M059J (cell line): ENCODE measurements at regions not wholly inside any gene's neighbourhood (a gene's known extent, or its start where the extent isn't known, plus 50 kb on each side); places are given as distances from the start of the nearest gene placed in this dataset.
A peak's percentile ranks its signal among the peaks of the same experiment; 100 is the strongest.
"Not testable (repeated sequence)": the region's sequence is repeated elsewhere in the genome, so short reads cannot be mapped to it uniquely, and the experiment has no call there.

Source experiments
- DNase-seq: peaks from one replicate; pipeline ENCODE4 v3.0.0-alpha.2; 2012; ENCODE audit warnings: low read depth

DNA sequence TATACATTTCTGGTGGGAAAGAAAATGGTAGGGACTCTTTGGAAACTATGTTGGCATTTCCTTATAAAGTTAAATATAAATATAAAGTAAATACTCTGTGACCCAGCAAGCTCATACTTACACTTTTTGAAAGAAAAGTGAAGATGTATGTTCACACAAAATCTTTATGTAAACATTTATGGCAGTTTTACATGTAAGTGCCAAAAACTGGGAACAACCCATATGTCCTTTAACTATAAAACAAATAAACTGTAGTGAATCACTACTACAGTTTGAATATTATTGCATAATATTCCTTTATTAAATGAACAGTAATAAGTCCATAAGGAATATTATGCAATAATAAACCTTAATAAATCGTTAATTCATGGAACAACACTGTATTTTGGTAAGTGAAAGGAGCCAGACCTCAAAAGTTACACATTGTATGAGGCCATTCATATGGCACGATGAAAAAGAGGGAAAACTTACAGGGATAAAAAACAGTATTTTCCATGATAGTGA is 1660.3 kb upstream of the LRRTM3 start:
- no peak for DNase-seq

DNA sequence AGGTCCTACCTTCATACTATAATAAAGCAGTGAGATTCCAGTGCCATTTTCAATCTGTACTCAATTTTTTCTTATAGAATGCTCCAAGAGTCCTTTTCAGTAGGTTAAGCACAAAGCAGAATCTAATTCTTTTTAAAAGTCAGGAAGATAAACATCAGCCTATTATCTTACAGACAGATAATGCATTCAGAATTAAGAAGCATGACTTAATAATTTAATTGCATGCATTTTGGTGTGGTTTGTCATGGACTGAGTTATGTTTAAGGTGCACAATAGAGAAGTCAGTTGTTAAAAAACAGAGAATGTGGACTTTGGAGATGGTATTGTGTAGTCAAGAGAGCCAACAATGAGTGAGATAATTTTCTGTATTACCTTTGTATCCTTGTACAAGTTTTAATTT is 1656.3 kb upstream of the LRRTM3 start:
- DNase-seq: not testable (repeated sequence)

DNA sequence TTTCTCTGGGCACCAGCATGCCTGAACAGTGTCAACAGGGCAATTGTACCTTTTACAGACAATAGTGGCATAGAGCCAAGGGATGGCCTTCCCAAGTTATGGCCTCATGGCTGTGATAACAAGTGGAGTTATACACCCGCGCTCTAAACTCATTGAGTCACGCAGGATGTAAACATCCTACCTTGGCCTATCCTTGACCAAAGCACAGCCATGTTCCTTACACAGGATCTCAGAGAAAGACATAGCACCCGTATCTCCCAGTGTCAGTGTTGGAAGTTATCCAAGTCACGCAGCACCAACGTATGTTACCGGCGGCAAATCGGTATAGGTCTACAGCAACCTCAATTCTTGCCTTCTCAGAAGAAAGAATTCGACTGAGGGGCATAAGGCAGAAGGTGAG is 1654.9 kb upstream of the LRRTM3 start:
- no peak for DNase-seq

DNA sequence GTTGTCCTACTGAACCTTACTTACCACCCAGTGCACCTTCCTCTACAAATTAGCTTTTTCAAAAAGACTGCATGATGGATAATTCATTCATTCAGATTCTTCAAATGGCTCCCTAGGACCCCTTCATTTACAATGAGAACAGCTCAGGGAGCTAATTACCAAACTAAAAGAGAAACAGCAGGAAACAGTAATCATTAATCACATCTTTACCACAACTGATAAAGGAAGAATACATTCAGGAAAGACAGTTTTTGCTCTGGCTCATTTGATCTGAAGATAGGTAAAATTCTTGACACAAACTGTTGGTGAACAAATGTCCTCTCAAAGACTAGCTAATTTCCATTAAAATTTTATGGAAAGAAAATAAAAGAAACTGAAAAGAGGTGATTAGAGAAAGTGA is 1652.7 kb upstream of the LRRTM3 start:
- no peak for DNase-seq

DNA sequence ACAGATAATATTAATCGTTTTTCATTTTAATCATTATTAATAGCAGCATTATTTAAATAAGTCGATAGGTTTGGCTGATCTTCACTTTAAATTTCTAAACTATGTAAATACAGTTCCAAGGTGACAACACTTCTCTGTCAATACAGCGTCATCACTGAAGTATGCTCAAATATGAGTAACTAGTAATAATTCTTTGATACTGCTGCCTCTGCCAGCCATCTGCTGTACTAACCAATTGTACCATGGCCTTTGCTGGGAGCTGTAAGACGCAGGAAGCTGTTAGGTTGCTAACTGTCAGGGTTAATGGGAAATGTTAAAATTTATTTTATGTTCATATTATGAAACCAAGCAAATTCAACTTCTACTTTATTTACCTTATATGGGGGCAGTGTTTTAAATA is 1650.5 kb upstream of the LRRTM3 start:
- no peak for DNase-seq

DNA sequence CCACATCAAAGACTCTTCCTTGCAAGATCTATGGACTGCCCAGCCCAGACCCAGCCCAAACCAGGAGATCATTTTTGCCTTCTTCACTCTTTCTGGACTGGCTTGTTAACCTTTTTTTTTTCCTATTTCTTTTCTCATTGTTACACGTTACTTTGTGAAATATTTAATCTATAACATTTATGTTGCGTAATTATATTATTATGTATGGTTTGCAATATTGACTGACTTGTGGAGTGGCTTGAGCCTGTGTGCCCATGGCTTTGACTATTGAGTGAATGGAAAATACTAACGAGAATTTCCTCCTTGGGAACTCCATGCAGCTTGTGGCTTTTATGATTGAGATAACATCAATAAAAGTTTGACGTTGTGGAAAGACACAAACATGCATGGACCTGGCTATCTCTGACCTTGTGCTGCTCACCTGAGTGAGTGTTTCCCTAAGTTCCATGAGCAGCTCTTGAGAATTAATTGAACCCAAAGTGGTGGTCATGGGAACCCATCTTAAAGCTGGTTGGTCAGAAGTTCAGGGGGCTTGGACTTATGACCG is 1641.3 kb upstream of the LRRTM3 start:
- DNase-seq: no peak

DNA sequence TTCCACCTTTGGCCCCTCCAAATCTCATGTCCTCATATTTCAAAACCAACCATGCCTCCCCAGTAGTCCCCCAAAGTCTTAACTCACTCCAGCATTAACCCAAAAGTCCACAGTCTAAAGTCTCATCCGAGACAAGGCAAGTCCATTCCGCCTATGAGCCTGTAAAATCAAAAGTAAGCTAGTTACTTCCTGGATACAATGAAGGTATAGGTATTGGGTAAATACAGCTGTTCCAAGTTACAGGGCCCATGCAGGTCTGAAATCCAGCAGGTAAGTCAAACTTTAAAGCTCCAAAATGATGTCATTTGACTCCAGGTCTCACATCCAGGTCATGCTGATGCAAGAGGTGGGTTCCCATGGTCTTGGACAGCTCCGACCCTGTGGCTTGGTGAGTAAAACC is 1640.1 kb upstream of the LRRTM3 start:
- DNase-seq: not testable (repeated sequence)

DNA sequence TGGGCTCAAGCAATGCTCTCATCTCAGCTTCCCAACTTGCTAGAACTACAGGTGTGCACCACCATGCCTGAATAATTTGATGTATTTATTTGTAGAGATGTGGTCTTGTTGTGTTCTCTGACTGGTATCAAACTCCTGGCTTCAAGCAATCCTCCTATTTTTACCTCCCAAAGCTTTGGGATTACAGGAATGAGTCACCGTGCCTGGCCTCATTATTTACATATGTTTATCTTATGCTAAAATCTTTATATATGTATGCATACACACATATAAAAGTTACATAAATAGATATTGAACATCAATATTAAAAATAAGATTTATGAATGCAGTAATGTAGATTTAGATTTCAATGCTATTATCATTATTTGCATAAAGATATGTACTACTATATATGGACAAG is 1634.5 kb upstream of the LRRTM3 start:
- no peak for DNase-seq

DNA sequence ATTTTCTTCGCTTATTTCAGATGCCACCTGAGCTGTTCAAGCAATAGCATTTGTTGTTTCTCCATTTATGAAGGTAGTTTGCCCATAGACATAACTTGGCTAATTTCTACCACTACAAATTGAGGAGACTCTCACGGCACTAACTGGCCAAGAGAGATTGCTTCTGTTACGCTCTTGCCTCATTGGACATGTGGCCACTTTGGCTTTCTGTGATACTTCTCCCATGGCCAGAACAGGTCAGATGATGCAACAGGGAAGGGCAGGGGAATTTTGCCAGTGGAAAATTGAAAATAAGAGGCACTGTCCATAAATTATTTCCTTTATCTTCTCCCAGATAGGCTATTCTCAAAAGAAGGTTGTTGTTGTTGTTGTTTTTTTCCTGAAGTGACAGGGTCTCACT is 1633.3 kb upstream of the LRRTM3 start:
- no peak for DNase-seq

DNA sequence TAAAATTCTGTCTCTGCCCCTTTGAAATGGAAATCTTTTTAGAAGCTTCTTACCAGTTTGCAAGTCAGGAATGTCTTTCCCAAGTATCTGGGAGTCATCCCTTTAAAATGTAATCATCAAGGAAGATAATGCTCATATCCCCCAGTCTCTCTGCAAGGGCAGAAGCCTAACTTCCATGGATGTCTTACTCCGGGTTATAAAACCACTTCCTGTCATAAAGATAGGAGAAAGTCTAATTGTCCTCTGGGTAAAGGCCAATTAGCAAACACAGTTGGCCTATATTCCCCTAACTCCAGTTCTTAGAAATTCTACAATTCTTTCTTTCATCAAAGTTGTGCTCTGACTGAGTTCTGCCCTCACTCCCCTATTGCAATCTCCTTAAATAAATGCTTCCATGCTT is 1631.5 kb upstream of the LRRTM3 start:
- peak; percentile 1 for DNase-seq

DNA sequence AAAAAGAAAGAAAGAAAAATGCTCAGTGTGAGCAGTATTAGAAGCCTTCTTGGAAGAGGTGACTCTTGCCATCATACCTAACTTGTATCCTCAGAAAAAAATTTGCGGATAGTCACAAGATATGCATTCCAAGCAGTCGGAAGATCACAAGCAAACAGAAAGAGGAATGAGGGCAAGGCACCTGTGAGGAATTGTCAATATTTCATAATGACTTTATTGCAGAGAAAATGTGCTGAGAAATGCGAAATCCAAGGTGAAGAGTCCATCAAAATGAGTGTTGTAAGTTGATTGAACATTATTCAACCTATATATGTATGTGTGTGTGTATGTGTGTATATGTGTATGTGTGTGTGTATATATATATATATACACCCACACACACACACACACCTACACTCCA is 1624.7 kb upstream of the LRRTM3 start:
- no peak for DNase-seq

DNA sequence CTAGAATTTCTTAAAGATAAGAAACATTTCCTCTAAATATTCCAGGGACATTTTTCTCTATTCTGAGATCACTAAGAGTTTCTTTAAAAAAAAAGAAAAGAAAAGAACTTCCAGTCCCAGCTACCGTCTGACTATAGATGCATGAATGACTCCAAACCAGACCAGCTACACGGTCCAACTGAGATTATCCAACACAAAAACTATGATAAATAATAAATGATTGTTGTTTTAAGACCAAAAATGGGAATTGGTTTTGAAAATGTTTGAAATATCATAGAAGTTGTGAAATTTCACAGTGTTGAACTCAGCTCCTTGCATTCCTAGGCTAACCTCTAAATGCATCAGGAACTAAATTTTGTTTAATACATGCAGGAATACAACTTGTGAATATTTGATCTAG is 1619.6 kb upstream of the LRRTM3 start:
- DNase-seq: no peak

DNA sequence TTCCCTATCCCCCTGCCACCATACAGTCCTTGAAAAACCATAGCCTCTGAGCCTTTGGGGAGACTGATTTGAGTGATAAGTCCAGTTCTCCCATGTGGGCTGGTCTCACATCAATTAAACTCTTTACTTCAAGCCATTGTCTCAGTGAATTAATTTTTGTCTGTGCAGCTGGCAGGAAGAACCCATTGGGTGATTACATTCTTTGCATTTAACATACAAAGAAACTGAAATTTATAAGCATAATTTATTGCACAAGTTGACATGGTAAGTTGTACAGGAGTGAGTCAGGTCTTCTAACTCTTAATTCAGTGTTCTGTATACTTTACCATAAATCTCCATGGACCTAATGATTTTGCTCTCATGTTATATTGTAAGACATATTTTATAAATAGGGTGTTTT is 1613.0 kb upstream of the LRRTM3 start:
- no peak for DNase-seq

DNA sequence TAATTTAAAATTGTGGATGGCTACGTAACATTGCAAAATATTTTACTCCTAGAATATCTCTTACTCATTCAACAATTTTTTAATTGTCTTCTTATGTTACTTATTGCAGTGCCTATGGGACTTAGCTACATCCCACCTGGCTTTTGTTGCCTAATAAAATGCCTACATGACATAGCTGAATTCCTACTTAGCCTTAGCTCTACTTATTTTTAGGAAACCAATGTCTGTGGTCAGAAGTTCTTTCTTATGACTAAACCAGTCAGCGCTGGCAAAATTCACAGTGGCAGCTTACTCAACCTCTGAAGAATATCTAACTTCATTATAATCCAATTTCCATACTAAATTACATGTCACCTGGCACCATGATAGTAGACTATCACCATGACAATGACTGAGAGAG is 1612.4 kb upstream of the LRRTM3 start:
- DNase-seq: peak; percentile 2

DNA sequence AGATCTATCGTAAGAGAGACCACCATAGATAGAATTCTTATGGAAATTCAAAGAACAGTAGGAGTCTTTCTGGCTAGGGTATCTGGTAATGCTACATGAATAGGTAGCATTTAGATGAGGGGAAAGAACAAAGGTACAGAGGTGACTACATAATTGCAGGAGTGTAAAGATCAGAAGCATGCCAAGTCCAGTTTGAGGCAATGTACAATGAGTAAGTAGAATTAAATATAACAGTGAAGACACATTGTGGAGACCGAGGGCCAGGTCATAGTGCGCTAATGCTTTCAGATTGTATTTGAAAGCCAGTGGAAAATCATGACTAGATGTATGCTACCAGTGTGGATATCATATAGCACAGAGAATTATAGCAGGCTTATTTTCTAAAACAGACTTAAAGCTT is 1611.6 kb upstream of the LRRTM3 start:
- no peak for DNase-seq

DNA sequence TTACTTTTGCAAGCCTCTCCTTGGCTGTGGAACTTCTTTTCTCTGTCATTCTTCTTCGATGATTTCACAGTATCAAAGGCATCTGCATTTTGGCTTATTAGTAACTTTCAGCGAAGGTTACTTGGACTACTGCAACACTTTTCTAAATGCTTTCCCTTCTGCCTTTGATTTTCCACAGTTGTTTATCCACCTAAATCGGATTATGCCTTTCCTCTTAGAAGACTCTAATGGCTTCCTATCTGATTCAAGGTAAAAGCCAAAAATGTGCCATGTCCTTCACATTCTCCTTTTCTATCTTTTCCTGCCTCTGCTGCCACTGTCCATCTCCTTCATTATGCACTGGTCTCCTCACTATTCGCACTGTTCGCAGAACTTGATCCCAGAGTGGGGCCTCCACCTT is 1606.3 kb upstream of the LRRTM3 start:
- DNase-seq: no peak

DNA sequence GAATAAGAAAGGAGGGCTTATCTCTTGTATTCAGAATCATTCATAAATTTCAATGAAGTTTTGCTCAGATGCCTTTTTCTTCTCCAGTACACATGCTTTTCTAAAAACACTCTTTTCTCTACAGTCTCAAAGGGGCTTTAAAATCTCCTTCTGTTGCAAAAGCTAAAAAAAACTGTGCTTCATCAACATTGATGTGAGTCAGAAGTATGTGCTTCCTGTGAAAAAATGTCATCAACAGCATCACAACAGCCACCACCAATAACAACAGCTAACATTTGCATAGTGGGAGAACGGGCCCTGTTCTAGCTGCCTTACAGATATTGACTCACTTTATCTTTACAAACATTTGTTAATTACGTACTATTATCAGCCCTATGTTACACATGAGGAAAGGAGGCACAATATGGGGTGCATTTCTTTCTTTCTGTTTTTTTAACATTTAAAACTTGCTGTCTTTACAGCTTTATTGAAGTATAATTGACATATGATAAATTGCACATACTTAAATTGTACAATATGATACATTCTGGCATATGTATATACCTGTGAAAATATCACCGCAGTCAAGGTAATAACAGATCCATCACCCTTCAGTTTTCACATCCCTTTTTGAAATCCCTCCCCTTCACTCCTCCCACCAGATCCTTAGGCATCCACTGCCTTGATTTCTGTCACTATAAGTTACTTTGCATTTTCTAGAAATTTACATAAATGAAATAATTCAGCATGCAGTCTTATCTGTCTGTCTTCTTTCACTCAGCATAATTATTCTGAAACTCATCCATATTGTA is 1605.4 kb upstream of the LRRTM3 start:
- DNase-seq: no peak

DNA sequence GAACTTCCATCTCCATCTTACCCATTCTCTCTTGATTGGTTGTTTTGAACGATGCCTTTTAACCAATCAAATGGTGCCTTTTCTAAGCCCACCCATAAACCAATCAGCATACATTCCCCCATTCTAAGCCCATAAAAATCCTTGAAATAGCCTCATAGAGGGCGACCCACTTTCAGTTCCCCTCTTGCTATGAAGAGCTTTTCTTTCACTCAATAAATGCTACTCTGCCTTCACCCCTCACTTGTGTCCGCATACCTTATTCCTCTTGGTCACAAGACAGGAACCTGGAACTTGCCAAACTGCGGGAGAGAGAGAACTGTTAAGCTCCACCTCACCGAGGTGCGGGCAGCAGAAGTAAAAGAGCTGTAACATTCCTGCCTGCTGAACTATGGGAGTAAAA is 1602.0 kb upstream of the LRRTM3 start:
- DNase-seq: no peak

DNA sequence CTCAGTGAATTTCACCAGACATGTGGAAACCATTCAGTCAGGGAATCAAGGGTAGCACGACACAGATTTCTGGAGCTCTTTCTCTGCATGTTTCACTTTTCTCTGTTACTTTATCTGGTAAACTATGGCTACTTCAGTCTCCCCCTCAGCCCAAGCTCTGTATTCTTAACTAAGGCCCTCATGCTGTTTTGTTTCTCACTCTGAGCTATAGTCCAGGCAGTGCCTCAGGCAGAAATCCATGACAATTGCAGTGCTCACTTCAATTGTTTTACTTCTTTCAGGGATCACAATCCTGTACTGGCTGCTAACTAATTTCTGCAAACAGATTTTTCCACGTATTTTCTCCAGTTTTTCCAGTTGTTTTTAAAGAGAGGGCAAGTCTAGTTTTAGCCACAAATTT is 1599.9 kb upstream of the LRRTM3 start:
- no peak for DNase-seq

DNA sequence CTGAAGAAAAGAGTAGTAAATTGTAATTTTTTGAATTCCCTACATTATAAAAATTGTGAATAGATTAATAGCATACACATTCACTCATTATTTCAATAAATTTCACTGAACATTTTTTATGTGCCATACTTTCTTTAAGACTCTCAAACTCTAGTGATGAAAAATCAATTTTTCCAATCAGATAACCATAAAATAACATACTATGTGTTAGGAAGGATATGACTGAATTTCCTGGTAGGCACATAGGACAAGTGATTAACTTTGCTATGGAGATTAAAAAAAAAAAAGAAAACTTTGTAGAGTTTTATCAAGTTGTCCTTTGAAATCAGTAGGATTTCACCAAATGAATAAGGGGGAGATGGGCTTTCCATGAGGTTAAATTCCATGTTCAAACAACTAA is 1597.3 kb upstream of the LRRTM3 start:
- DNase-seq: no peak

DNA sequence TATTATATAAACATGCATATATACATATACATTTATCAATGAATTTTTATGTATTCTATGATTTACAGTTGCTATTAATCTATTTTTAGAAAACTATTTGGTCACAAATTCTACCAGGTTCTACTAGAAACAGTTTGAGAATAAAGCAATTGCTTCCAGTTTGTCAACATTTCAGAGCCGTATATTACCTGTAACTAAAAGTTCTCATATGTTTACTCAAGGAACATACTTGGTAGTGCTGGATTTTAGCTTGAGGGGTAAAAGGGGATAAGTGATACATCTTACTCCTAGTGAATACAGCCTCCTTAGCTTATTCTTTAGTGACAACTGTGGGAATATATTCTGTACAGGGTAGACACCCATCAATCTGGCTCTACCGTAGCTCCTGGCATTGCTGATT is 1590.5 kb upstream of the LRRTM3 start:
- no peak for DNase-seq

DNA sequence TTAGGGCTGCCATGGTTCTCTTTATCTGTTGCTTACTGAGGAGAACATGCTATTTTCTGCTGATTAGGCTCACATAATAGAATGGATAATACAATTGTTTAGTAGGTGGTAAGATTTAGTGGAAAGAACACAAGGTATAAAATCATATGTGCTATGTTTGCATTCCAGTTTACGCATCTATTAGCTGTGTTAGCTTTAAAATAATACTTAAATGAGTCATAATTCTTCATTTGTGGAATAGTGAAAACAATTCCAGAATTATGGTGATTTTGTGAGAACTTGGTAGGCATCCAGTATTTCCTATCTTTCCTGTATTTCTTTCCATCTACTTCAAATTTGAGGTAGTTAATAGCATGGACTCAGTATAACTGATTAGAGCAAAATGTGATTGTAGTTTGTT is 1585.5 kb upstream of the LRRTM3 start:
- no peak for DNase-seq

DNA sequence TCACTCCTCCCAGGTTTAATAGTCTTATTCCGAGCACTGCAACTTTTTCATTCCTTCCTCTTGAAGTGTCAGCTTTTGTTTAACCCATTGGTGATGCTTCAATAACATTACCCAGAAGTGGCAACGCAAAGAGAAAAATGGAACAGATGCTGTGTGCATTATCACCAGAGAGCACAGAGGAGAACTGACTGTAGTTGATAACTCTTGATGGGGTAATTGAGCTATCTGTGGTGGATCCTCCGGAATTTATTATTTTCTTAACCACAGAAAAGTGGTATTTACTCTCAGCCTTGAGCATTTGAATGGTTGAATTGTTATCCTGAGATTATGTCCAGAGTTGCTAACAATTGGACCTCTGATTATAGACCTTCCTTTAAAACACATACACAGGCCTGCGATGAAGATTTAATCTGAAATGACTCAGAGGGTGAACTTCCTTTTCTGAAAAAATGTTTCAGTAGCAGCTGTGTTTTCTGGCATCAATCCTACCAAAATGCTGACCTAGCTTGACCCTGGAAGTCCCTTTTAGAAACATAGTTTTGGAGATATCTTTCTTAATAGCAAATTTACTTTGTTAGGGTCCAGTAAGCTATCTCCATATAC is 1584.4 kb upstream of the LRRTM3 start:
- DNase-seq: peak; percentile 12
